CD4-positive, alpha-beta memory T cell (primary cell): ENCODE measurements at regions not wholly inside any gene's neighbourhood (a gene's known extent, or its start where the extent isn't known, plus 50 kb on each side); places are given as distances from the start of the nearest gene placed in this dataset.

ENCODE experiments used
- CTCF ChIA-PET: fragments of 350-600 bp; sonication (Branson Sonifier 250); formaldehyde crosslinking; loops from one replicate; lab custom pipeline; 2021; ENCODE audit warnings: inconsistent platforms; ENCODE audit not compliant: partially characterized antibody; lab: Charles Lee
- POLR2A ChIA-PET: fragments of 350-600 bp; sonication (Branson Sonifier 250); formaldehyde crosslinking; loops from one replicate; lab custom pipeline; 2021; ENCODE audit not compliant: partially characterized antibody; lab: Charles Lee
- DNase-seq, 5 donors: peaks; one replicate each; pipeline versions ENCODE4 v3.0.0 to v3.0.0-alpha.2; 2020 to 2022; ENCODE audit warnings: mixed read lengths in 1 of 5
- H3K27ac ChIP-seq: one replicate; pipeline ENCODE4 v1.7.0; 2013; ENCODE audit warnings: low read depth, low read length
- H3K27me3 ChIP-seq: 2 replicates; pipeline ENCODE4 v1.7.0; 2013; ENCODE audit warnings: mild to moderate bottlenecking, low read length, moderate library complexity; ENCODE audit not compliant: insufficient read depth
- H3K36me3 ChIP-seq: 2 replicates; pipeline ENCODE4 v1.7.0; 2013; ENCODE audit warnings: mild to moderate bottlenecking, low read length, moderate library complexity; ENCODE audit not compliant: insufficient read depth
- H3K4me1 ChIP-seq: 2 replicates; pipeline ENCODE4 v1.7.0; 2013; ENCODE audit warnings: mild to moderate bottlenecking, low read length, moderate library complexity; ENCODE audit not compliant: insufficient read depth
- H3K4me3 ChIP-seq, 2 donors: one replicate each; pipeline ENCODE4 v1.7.0; 2013; ENCODE audit warnings: low read length in 2 of 2, mild to moderate bottlenecking in 1 of 2
- H3K9me3 ChIP-seq, 2 donors: one replicate each; pipeline ENCODE4 v1.7.0; 2013; ENCODE audit warnings: low read length in 2 of 2, control low read depth in 1 of 2; ENCODE audit not compliant: control insufficient read depth in 1 of 2
- H3K27ac Mint-ChIP-seq, 7 donors: one replicate each; pipeline ENCODE4 v1.8.0; 2020 to 2021; ENCODE audit warnings: mixed read lengths in 7 of 7, mild to moderate bottlenecking in 6 of 7, inconsistent platforms in 3 of 7, moderate library complexity in 3 of 7
- H3K27me3 Mint-ChIP-seq, 2 donors: one replicate each; pipeline ENCODE4 v1.8.0; 2020 to 2021; ENCODE audit warnings: mixed read lengths in 2 of 2
- H3K36me3 Mint-ChIP-seq, 2 donors: one replicate each; pipeline ENCODE4 v1.8.0; 2020 to 2021; ENCODE audit warnings: mixed read lengths in 2 of 2, inconsistent platforms in 1 of 2, mild to moderate bottlenecking in 1 of 2
- H3K4me1 Mint-ChIP-seq, 4 donors: one replicate each; pipeline ENCODE4 v1.8.0; 2020 to 2021; ENCODE audit warnings: mixed read lengths in 4 of 4, mild to moderate bottlenecking in 1 of 4
- H3K4me3 Mint-ChIP-seq, 8 donors: one replicate each; pipeline ENCODE4 v1.8.0; 2020 to 2021; ENCODE audit warnings: mixed read lengths in 8 of 8, mild to moderate bottlenecking in 7 of 8, moderate library complexity in 6 of 8, inconsistent platforms in 3 of 8
- H3K9me3 Mint-ChIP-seq, 8 donors: one replicate each; pipeline ENCODE4 v1.8.0; 2020 to 2021; ENCODE audit warnings: mixed read lengths in 8 of 8, mild to moderate bottlenecking in 5 of 8, inconsistent platforms in 3 of 8, moderate library complexity in 1 of 8
- intact Hi-C: fragments of 100-400 bp; cut with micrococcal nuclease; formaldehyde crosslinking; loops from one replicate; pipeline ENCODE4 v1.15.1; 2023

- ChIA-PET POLR2A (interaction anchor here (1.3 to 3.2 kb wide), 2 partner anchors 12 to 22 kb away, joined by 3 to 15 read pairs; no protein-coding TSS in a partner anchor), CTCF (interaction anchor here (0.8 to 1.5 kb wide), 2 partner anchors 12 to 57 kb away, joined by 3 to 4 read pairs; no protein-coding TSS in a partner anchor)
- Mint-ChIP-seq H3K4me3 (peak overlapping the region in 2 of 8 donors; percentile 4 to 5), H3K36me3 (peaks cover 0 to 1% of the 10 kb centered on the region in 2 donors), H3K27me3 (no peaks in the 10 kb centered on the region), H3K4me1 (peaks cover 28 to 69% (median 42%) of the 10 kb centered on the region in 4 donors), H3K9me3 (peaks cover 0 to 2% (median 0%) of the 10 kb centered on the region in 8 donors), H3K27ac (peak overlapping the region in 4 of 7 donors; percentile 27 to 70 (median 36))
- no peak for DNase-seq
- Histone ChIP-seq H3K4me3 (no peak overlapping the region), H3K9me3 (no peaks in the 10 kb centered on the region), H3K27ac (no peak overlapping the region), H3K36me3 (no peaks in the 10 kb centered on the region), H3K4me1 (peaks cover 53% of the 10 kb centered on the region), H3K27me3 (no peaks in the 10 kb centered on the region)
- intact Hi-C loops, result loop anchor here (5.0 kb wide), 1 partner anchor 278 kb away; no protein-coding TSS in a partner anchor
Observed at GRCh38 chrX:45794995-45795337, 594.3 kb upstream of the DIPK2B start.

DNA sequence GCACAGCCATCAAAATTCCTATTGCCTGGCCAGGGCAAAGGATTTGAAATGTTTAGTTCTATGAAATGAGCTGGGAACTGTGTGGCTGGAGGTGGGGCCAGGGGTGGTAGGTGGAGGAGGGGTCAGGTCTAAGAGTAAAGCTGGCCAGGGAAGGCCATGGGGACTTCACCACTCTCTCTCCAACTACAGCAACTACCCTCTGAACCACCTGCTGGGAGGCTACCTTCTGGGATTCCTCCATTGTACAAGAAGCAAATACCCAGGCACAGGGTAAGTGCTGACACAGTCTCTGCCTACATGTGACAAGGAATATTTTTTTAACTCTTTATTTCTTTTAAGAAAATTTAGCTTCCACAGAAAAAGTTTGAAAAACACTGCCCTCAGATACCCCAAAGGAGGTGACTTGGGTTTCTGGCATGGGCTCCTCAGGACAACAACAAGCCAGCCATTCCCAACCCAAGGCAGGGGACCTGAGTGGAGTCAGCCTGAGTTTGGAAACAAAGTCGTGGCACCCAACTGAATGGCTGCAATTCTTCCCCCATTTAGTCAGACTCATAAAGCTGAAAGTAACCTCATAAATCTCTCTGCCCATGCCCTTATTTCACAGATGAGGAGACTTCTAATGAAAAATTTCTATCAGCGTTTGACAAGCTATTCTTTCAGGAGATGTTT is 593.8 kb upstream of the DIPK2B start:
- ChIA-PET POLR2A (interaction anchor here (1.2 to 3.2 kb wide), 6 partner anchors 8 to 23 kb away, joined by 3 to 15 read pairs (median 4); no protein-coding TSS in a partner anchor), CTCF (interaction anchor here (0.8 to 1.5 kb wide), 4 partner anchors 12 to 57 kb away, joined by 3 to 5 read pairs (median 4); no protein-coding TSS in a partner anchor)
- Histone ChIP-seq H3K9me3 (no peaks in the 10 kb centered on the region), H3K4me3 (no peak overlapping the region), H3K27ac (no peak overlapping the region), H3K4me1 (peaks cover 48% of the 10 kb centered on the region), H3K27me3 (no peaks in the 10 kb centered on the region), H3K36me3 (no peaks in the 10 kb centered on the region)
- Mint-ChIP-seq H3K9me3 (peaks cover 0 to 2% (median 0%) of the 10 kb centered on the region in 8 donors), H3K27ac (peak overlapping the region in 3 of 7 donors; percentile 39 to 47 (median 43)), H3K27me3 (no peaks in the 10 kb centered on the region), H3K36me3 (peaks cover 0 to 1% of the 10 kb centered on the region in 2 donors), H3K4me1 (peaks cover 24 to 65% (median 39%) of the 10 kb centered on the region in 4 donors), H3K4me3 (peak overlapping the region in 1 of 8 donors; percentile 4)
- intact Hi-C loops, result no loop called here
- no peak for DNase-seq

GRCh38 chrX:45788941-45789348 is 588.3 kb upstream of the DIPK2B start:
- peaks cover 8 to 40% (median 22%) of the 10 kb centered on the region in 4 donors for H3K4me1 Mint-ChIP-seq
- CTCF ChIA-PET, result interaction anchor here (1.0 to 2.0 kb wide), 4 partner anchors 13 to 587 kb away, joined by 3 to 4 read pairs (median 3); no protein-coding TSS in a partner anchor
- H3K36me3 ChIP-seq, result no peaks in the 10 kb centered on the region
- H3K27me3 ChIP-seq, result no peaks in the 10 kb centered on the region
- no peak for DNase-seq
- no peak overlapping the region for H3K27ac ChIP-seq
- H3K4me1 ChIP-seq, result peaks cover 12% of the 10 kb centered on the region
- POLR2A ChIA-PET, result no interaction called here
- H3K4me3 ChIP-seq, result no peak overlapping the region
- intact Hi-C loops, result no loop called here
- H3K9me3 ChIP-seq, result no peaks in the 10 kb centered on the region
- H3K36me3 Mint-ChIP-seq, result peaks cover 0 to 1% of the 10 kb centered on the region in 2 donors
- H3K4me3 Mint-ChIP-seq, result peak overlapping the region in 4 of 8 donors; percentile 4 to 82 (median 50)
- H3K27me3 Mint-ChIP-seq, result no peaks in the 10 kb centered on the region
- peak overlapping the region in 5 of 7 donors; percentile 32 to 73 (median 44) for H3K27ac Mint-ChIP-seq
- peaks cover 0 to 2% (median 0%) of the 10 kb centered on the region in 8 donors for H3K9me3 Mint-ChIP-seq

GRCh38 chrX:45788315-45788714 is 587.6 kb upstream of the DIPK2B start:
- H3K36me3 Mint-ChIP-seq, result peaks cover 0 to under 1% of the 10 kb centered on the region in 2 donors
- intact Hi-C loops, result no loop called here
- Histone ChIP-seq H3K36me3 (no peaks in the 10 kb centered on the region), H3K4me3 (no peak overlapping the region), H3K27ac (no peak overlapping the region), H3K27me3 (no peaks in the 10 kb centered on the region), H3K4me1 (peaks cover 10% of the 10 kb centered on the region), H3K9me3 (no peaks in the 10 kb centered on the region)
- CTCF ChIA-PET, result interaction anchor here (1.4 kb wide), 1 partner anchor 273 kb away, joined by 3 read pairs; no protein-coding TSS in a partner anchor
- POLR2A ChIA-PET, result no interaction called here
- H3K4me3 Mint-ChIP-seq, result peak overlapping the region in 1 of 8 donors; percentile 82
- peaks cover 0 to 2% (median 0%) of the 10 kb centered on the region in 8 donors for H3K9me3 Mint-ChIP-seq
- peaks cover 4 to 34% (median 20%) of the 10 kb centered on the region in 4 donors for H3K4me1 Mint-ChIP-seq
- no peak overlapping the region for H3K27ac Mint-ChIP-seq
- DNase-seq, result no peak
- no peaks in the 10 kb centered on the region for H3K27me3 Mint-ChIP-seq

GRCh38 chrX:45784590-45784989 is 583.9 kb upstream of the DIPK2B start:
- Histone ChIP-seq H3K27me3 (no peaks in the 10 kb centered on the region), H3K9me3 (no peaks in the 10 kb centered on the region), H3K36me3 (no peaks in the 10 kb centered on the region), H3K27ac (no peak overlapping the region), H3K4me3 (no peak overlapping the region), H3K4me1 (peaks cover 12% of the 10 kb centered on the region)
- DNase-seq, result no peak
- CTCF ChIA-PET, result interaction anchor here (2.8 kb wide), 1 partner anchor 10 kb away, joined by 9 read pairs; no protein-coding TSS in a partner anchor
- Mint-ChIP-seq H3K4me3 (no peak overlapping the region), H3K9me3 (no peaks in the 10 kb centered on the region), H3K27ac (no peak overlapping the region), H3K36me3 (no peaks in the 10 kb centered on the region), H3K4me1 (peaks cover 9 to 28% (median 20%) of the 10 kb centered on the region in 4 donors), H3K27me3 (no peaks in the 10 kb centered on the region)
- POLR2A ChIA-PET, result no interaction called here
- intact Hi-C loops, result no loop called here

- intact Hi-C loops, result no loop called here
- H3K27me3 ChIP-seq, result no peaks in the 10 kb centered on the region
- no peak for DNase-seq
- no peaks in the 10 kb centered on the region for H3K9me3 Mint-ChIP-seq
- no peak overlapping the region for H3K4me3 ChIP-seq
- H3K4me3 Mint-ChIP-seq, result no peak overlapping the region
- H3K27ac Mint-ChIP-seq, result no peak overlapping the region
- H3K27ac ChIP-seq, result no peak overlapping the region
- H3K27me3 Mint-ChIP-seq, result no peaks in the 10 kb centered on the region
- POLR2A ChIA-PET, result no interaction called here
- no peaks in the 10 kb centered on the region for H3K36me3 Mint-ChIP-seq
- H3K4me1 ChIP-seq, result peaks cover 13% of the 10 kb centered on the region
- H3K9me3 ChIP-seq, result no peaks in the 10 kb centered on the region
- no peaks in the 10 kb centered on the region for H3K36me3 ChIP-seq
- CTCF ChIA-PET, result interaction anchor here (1.1 to 2.8 kb wide), 2 partner anchors 8 to 625 kb away, joined by 3 to 9 read pairs; no protein-coding TSS in a partner anchor
- peaks cover 13 to 31% (median 18%) of the 10 kb centered on the region in 4 donors for H3K4me1 Mint-ChIP-seq
Observed at GRCh38 chrX:45783002-45783401, 582.3 kb upstream of the DIPK2B start.

- CTCF ChIA-PET, result interaction anchor here (0.8 to 1.7 kb wide), 4 partner anchors 9 to 28 kb away, joined by 3 to 8 read pairs (median 4); no protein-coding TSS in a partner anchor
- POLR2A ChIA-PET, result no interaction called here
- peak overlapping the region in 1 of 7 donors; percentile 16 for H3K27ac Mint-ChIP-seq
- Histone ChIP-seq H3K36me3 (no peaks in the 10 kb centered on the region), H3K27ac (no peak overlapping the region), H3K27me3 (no peaks in the 10 kb centered on the region), H3K4me1 (peaks cover 21% of the 10 kb centered on the region), H3K4me3 (no peak overlapping the region), H3K9me3 (no peaks in the 10 kb centered on the region)
- H3K4me1 Mint-ChIP-seq, result peaks cover 17 to 41% (median 26%) of the 10 kb centered on the region in 4 donors
- DNase-seq, result peak in 1 of 5 donors; percentile 10
- no peak overlapping the region for H3K4me3 Mint-ChIP-seq
- no peaks in the 10 kb centered on the region for H3K27me3 Mint-ChIP-seq
- no peaks in the 10 kb centered on the region for H3K36me3 Mint-ChIP-seq
- intact Hi-C loops, result no loop called here
- H3K9me3 Mint-ChIP-seq, result no peaks in the 10 kb centered on the region
Observed at GRCh38 chrX:45781901-45782553, 581.4 kb upstream of the DIPK2B start.
